GM12878 (cell line): ENCODE measurements at regions not wholly inside any gene's neighbourhood (a gene's known extent, or its start where the extent isn't known, plus 50 kb on each side); places are given as distances from the start of the nearest gene placed in this dataset.

ENCODE experiments used
- ATAC-seq: fragments of 200-7000 bp; cut with Tn5 transposase; 3 replicates; pipeline ENCODE4 v1.9.1; 2020; ENCODE audit warnings: mild to moderate bottlenecking, moderate library complexity
- BruUV-seq: library from RNA; stranded (reverse); fragments of 400-500 nt; replicated peaks from 2 replicates; lab custom pipeline; 2021; lab: Mats Ljungman, UMichigan
- CTCF ChIA-PET: fragments of 300-600 bp; sonication (Branson Sonifier 250); formaldehyde crosslinking; extraction: SDS; loops from one replicate; lab custom pipeline; 2021; ENCODE audit warnings: inconsistent platforms; lab: Yijun Ruan, JAX
- POLR2A ChIA-PET: fragments of 350-600 bp; formaldehyde crosslinking; extraction: SDS; loops from one replicate; lab custom pipeline; 2021; ENCODE audit warnings: inconsistent platforms; lab: Charles Lee
- RAD21 ChIA-PET: fragments of 300-600 bp; sonication (Branson Sonifier 250); formaldehyde crosslinking; loops from one replicate; lab custom pipeline; 2023; ENCODE audit warnings: antibody characterized with exemption; ENCODE audit not compliant: unreplicated experiment; lab: Charles Lee
- SMC1A ChIA-PET: fragments of 300-600 bp; sonication (Branson Sonifier 250); formaldehyde crosslinking; loops from one replicate; lab custom pipeline; 2023; ENCODE audit not compliant: unreplicated experiment, uncharacterized antibody; lab: Charles Lee
- DNase-seq: peaks from one replicate; pipeline ENCODE4 v3.0.0-alpha.2; 2011; ENCODE audit warnings: low read depth, low spot score
- FAIRE-seq: peaks from 3 replicates; lab custom pipeline; 2011; peaks lifted over from hg19 to GRCh38; lab: Jason Lieb, UNC
- H2AFZ ChIP-seq: 2 replicates; pipeline ENCODE4 v1.6.0; 2011; ENCODE audit warnings: low read depth, low read length, control low read depth; ENCODE audit not compliant: control insufficient read depth
- H3K27ac ChIP-seq: 2 replicates; pipeline ENCODE4 v1.5.1; 2011; ENCODE audit warnings: control low read depth; ENCODE audit not compliant: control insufficient read depth, insufficient read depth
- H3K27me3 ChIP-seq, 2 experiments: replicated peaks in 1 of 2; 2 replicates each; pipeline versions ENCODE4 v1.6.0 to v1.6.1; 2011; ENCODE audit warnings: low read length in 1 of 2; ENCODE audit not compliant: control insufficient read depth in 2 of 2, insufficient read depth in 2 of 2
- H3K36me3 ChIP-seq, 2 experiments: 2 replicates each; pipeline ENCODE4 v1.5.1; 2011; ENCODE audit warnings: low read length in 1 of 2; ENCODE audit not compliant: control insufficient read depth in 2 of 2, insufficient read depth in 2 of 2
- H3K4me1 ChIP-seq: 2 replicates; pipeline ENCODE4 v1.6.1; 2011; ENCODE audit warnings: mild to moderate bottlenecking, low read length, moderate library complexity, mixed read lengths; ENCODE audit not compliant: control insufficient read depth, insufficient read depth
- H3K4me2 ChIP-seq: 2 replicates; pipeline ENCODE4 v1.6.0; 2011; ENCODE audit warnings: control low read depth; ENCODE audit not compliant: control insufficient read depth, insufficient read depth
- H3K4me3 ChIP-seq: fragments of 200-600 bp; sonication (generic); 2 replicates; pipeline ENCODE4 v1.5.1; 2016
- H3K79me2 ChIP-seq: 2 replicates; pipeline ENCODE4 v1.6.0; 2011; ENCODE audit warnings: low read length; ENCODE audit not compliant: control insufficient read depth, insufficient read depth
- H3K9ac ChIP-seq: 2 replicates; pipeline ENCODE4 v1.8.0; 2011; ENCODE audit warnings: low read length, control low read depth, mixed read lengths; ENCODE audit not compliant: control insufficient read depth, insufficient read depth
- H3K9me3 ChIP-seq: replicated peaks from 3 replicates; pipeline ENCODE4 v1.5.1; 2011; ENCODE audit warnings: mild to moderate bottlenecking, low read length; ENCODE audit not compliant: control insufficient read depth, insufficient read depth
- H4K20me1 ChIP-seq: 2 replicates; pipeline ENCODE4 v1.6.0; 2011; ENCODE audit not compliant: control insufficient read depth, insufficient read depth
- BMI1 ChIP-seq: fragments of 450-650 bp; IDR thresholded peaks from 2 replicates; pipeline ENCODE4 v1.6.1; 2016; ENCODE audit warnings: mild to moderate bottlenecking, moderate library complexity, borderline replicate concordance
- CBX5 ChIP-seq: sonication (generic); IDR thresholded peaks from 2 replicates; pipeline ENCODE4 v1.6.1; 2016; ENCODE audit warnings: low read depth, moderate library complexity, mild to moderate bottlenecking, inconsistent platforms
- EED ChIP-seq: sonication (generic); IDR thresholded peaks from 2 replicates; pipeline ENCODE4 v1.6.1; 2016; ENCODE audit warnings: antibody characterized with exemption, low read depth
- MEF2B ChIP-seq: fragments of 450-650 bp; IDR thresholded peaks from 2 replicates; pipeline ENCODE4 v1.6.1; 2018; ENCODE audit warnings: mild to moderate bottlenecking, moderate library complexity; ENCODE audit not compliant: partially characterized antibody, poor library complexity, severe bottlenecking
- NFIC ChIP-seq: IDR thresholded peaks from 2 replicates; pipeline ENCODE4 v1.6.1; 2012; ENCODE audit warnings: low read depth, mild to moderate bottlenecking, inconsistent platforms, low read length, moderate library complexity
- RCOR1 ChIP-seq: conservative IDR thresholded peaks from 2 replicates; pipeline ENCODE4 v1.6.1; 2012; ENCODE audit warnings: low read depth, low read length, improper control_type of control experiment
- TCF3 ChIP-seq: IDR thresholded peaks from 2 replicates; pipeline ENCODE4 v1.6.1; 2012; ENCODE audit warnings: low read depth, mild to moderate bottlenecking, low read length, borderline replicate concordance; ENCODE audit not compliant: insufficient read depth
- TCF7 ChIP-seq: IDR thresholded peaks from 2 replicates; pipeline ENCODE4 v1.6.1; 2014; ENCODE audit warnings: antibody characterized with exemption, borderline replicate concordance
- ZNF384 ChIP-seq: IDR thresholded peaks from 2 replicates; pipeline ENCODE4 v1.6.1; 2012; ENCODE audit warnings: low read depth, mild to moderate bottlenecking, low read length, improper control_type of control experiment, borderline replicate concordance
- in situ Hi-C: fragments of 300-500 bp; cut with MboI; formaldehyde crosslinking; loops from 9 replicates; pipeline ENCODE4 v1.14.3; 2018; ENCODE audit warnings: mixed read lengths
- intact Hi-C: fragments of 100-400 bp; cut with micrococcal nuclease; formaldehyde crosslinking; loops from one replicate; pipeline ENCODE4 v1.14.2; 2022; ENCODE audit not compliant: unreplicated experiment
- TF ChIP-seq, protein P1 (sequence below): fragments of 450-650 bp; IDR thresholded peaks from 2 replicates; pipeline ENCODE4 v1.6.1; 2017; ENCODE audit warnings: mild to moderate bottlenecking, moderate library complexity
- TF ChIP-seq, protein P2 (sequence below): fragments of 450-650 bp; IDR thresholded peaks from 2 replicates; pipeline ENCODE4 v1.6.1; 2017; ENCODE audit warnings: low read depth, mild to moderate bottlenecking, moderate library complexity
- TF ChIP-seq, protein P3 (sequence below): fragments of 450-650 bp; IDR thresholded peaks from 2 replicates; pipeline ENCODE4 v1.6.1; 2018; ENCODE audit warnings: mild to moderate bottlenecking, low read depth, moderate library complexity; ENCODE audit not compliant: partially characterized antibody
- TF ChIP-seq, protein P4 (sequence below): IDR thresholded peaks from 2 replicates; pipeline ENCODE4 v1.6.1; 2012; ENCODE audit warnings: mild to moderate bottlenecking, low read depth, low read length

DNA sequence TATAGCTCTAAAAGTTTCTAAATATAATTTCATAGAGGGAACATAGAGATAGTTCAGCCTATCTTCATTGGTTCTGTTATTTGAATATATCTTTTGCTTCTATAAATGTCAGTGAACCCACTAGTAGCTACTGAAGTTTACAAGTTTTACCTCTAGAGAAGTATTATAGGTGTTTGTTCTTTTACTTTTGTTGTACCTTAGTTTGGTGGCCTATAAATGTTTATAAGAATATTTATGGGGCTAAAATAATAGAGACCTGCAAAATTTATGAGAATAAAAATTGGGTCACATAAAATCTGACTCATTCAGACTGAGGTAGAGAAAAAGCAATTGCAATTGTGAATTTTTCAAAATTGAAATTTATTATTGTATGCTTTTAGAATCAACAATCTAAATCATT lies 162.6 kb downstream of the SERPINI1 start:
- Histone ChIP-seq H4K20me1 (no peaks in the 10 kb centered on the region), H3K27me3 (no peaks in the 10 kb centered on the region), H3K9ac (no peak overlapping the region), H3K4me2 (no peak overlapping the region), H3K9me3 (no peaks in the 10 kb centered on the region), H2AFZ (no peak overlapping the region), H3K36me3 (no peaks in the 10 kb centered on the region), H3K4me3 (no peak overlapping the region), H3K79me2 (no peaks in the 10 kb centered on the region), H3K27ac (no peak overlapping the region), H3K4me1 (no peaks in the 10 kb centered on the region)
- in situ Hi-C loops (loop anchor here (10.0 kb wide), 1 partner anchor 493 kb away; no protein-coding TSS in a partner anchor), intact Hi-C loops (no loop called here)
- no peak for DNase-seq
- ChIA-PET CTCF (no interaction called here), POLR2A (no interaction called here), SMC1A (interaction anchor here (1.5 kb wide), 1 partner anchor 16 kb away, joined by 4 read pairs; no protein-coding TSS in a partner anchor), RAD21 (no interaction called here)
- no peak for ATAC-seq
- no peak for FAIRE-seq
- no TSS peak for BruUV-seq
- TF ChIP-seq, protein P1, sequence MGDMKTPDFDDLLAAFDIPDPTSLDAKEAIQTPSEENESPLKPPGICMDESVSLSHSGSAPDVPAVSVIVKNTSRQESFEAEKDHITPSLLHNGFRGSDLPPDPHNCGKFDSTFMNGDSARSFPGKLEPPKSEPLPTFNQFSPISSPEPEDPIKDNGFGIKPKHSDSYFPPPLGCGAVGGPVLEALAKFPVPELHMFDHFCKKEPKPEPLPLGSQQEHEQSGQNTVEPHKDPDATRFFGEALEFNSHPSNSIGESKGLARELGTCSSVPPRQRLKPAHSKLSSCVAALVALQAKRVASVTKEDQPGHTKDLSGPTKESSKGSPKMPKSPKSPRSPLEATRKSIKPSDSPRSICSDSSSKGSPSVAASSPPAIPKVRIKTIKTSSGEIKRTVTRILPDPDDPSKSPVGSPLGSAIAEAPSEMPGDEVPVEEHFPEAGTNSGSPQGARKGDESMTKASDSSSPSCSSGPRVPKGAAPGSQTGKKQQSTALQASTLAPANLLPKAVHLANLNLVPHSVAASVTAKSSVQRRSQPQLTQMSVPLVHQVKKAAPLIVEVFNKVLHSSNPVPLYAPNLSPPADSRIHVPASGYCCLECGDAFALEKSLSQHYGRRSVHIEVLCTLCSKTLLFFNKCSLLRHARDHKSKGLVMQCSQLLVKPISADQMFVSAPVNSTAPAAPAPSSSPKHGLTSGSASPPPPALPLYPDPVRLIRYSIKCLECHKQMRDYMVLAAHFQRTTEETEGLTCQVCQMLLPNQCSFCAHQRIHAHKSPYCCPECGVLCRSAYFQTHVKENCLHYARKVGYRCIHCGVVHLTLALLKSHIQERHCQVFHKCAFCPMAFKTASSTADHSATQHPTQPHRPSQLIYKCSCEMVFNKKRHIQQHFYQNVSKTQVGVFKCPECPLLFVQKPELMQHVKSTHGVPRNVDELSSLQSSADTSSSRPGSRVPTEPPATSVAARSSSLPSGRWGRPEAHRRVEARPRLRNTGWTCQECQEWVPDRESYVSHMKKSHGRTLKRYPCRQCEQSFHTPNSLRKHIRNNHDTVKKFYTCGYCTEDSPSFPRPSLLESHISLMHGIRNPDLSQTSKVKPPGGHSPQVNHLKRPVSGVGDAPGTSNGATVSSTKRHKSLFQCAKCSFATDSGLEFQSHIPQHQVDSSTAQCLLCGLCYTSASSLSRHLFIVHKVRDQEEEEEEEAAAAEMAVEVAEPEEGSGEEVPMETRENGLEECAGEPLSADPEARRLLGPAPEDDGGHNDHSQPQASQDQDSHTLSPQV: no peak
- TF ChIP-seq RCOR1: no peak
- TF ChIP-seq, protein P2, sequence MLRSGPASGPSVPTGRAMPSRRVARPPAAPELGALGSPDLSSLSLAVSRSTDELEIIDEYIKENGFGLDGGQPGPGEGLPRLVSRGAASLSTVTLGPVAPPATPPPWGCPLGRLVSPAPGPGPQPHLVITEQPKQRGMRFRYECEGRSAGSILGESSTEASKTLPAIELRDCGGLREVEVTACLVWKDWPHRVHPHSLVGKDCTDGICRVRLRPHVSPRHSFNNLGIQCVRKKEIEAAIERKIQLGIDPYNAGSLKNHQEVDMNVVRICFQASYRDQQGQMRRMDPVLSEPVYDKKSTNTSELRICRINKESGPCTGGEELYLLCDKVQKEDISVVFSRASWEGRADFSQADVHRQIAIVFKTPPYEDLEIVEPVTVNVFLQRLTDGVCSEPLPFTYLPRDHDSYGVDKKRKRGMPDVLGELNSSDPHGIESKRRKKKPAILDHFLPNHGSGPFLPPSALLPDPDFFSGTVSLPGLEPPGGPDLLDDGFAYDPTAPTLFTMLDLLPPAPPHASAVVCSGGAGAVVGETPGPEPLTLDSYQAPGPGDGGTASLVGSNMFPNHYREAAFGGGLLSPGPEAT: no peak
- no peak for TF ChIP-seq EED
- TF ChIP-seq, protein P3, sequence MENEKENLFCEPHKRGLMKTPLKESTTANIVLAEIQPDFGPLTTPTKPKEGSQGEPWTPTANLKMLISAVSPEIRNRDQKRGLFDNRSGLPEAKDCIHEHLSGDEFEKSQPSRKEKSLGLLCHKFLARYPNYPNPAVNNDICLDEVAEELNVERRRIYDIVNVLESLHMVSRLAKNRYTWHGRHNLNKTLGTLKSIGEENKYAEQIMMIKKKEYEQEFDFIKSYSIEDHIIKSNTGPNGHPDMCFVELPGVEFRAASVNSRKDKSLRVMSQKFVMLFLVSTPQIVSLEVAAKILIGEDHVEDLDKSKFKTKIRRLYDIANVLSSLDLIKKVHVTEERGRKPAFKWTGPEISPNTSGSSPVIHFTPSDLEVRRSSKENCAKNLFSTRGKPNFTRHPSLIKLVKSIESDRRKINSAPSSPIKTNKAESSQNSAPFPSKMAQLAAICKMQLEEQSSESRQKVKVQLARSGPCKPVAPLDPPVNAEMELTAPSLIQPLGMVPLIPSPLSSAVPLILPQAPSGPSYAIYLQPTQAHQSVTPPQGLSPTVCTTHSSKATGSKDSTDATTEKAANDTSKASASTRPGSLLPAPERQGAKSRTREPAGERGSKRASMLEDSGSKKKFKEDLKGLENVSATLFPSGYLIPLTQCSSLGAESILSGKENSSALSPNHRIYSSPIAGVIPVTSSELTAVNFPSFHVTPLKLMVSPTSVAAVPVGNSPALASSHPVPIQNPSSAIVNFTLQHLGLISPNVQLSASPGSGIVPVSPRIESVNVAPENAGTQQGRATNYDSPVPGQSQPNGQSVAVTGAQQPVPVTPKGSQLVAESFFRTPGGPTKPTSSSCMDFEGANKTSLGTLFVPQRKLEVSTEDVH: no peak
- no peak for TF ChIP-seq NFIC
- TF ChIP-seq, protein P4, sequence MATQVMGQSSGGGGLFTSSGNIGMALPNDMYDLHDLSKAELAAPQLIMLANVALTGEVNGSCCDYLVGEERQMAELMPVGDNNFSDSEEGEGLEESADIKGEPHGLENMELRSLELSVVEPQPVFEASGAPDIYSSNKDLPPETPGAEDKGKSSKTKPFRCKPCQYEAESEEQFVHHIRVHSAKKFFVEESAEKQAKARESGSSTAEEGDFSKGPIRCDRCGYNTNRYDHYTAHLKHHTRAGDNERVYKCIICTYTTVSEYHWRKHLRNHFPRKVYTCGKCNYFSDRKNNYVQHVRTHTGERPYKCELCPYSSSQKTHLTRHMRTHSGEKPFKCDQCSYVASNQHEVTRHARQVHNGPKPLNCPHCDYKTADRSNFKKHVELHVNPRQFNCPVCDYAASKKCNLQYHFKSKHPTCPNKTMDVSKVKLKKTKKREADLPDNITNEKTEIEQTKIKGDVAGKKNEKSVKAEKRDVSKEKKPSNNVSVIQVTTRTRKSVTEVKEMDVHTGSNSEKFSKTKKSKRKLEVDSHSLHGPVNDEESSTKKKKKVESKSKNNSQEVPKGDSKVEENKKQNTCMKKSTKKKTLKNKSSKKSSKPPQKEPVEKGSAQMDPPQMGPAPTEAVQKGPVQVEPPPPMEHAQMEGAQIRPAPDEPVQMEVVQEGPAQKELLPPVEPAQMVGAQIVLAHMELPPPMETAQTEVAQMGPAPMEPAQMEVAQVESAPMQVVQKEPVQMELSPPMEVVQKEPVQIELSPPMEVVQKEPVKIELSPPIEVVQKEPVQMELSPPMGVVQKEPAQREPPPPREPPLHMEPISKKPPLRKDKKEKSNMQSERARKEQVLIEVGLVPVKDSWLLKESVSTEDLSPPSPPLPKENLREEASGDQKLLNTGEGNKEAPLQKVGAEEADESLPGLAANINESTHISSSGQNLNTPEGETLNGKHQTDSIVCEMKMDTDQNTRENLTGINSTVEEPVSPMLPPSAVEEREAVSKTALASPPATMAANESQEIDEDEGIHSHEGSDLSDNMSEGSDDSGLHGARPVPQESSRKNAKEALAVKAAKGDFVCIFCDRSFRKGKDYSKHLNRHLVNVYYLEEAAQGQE: no peak
- TF ChIP-seq TCF7: no peak
- TF ChIP-seq BMI1: no peak
- no peak for TF ChIP-seq CBX5
- no peak for TF ChIP-seq MEF2B
- TF ChIP-seq ZNF384: no peak
- TF ChIP-seq TCF3: no peak
